Adrenal gland (tissue), 5 donors: ENCODE measurements at regions not wholly inside any gene's neighbourhood (a gene's known extent, or its start where the extent isn't known, plus 50 kb on each side); places are given as distances from the start of the nearest gene placed in this dataset.

Source experiments
- POLR2A ChIP-seq, 2 donors: fragments of 450-650 bp; IDR thresholded peaks; one replicate each; pipeline ENCODE4 v1.6.1; 2017; ENCODE audit warnings: antibody characterized with exemption in 2 of 2, mild to moderate bottlenecking in 2 of 2, moderate library complexity in 1 of 2
- TF ChIP-seq, protein P1 (sequence below), 6 experiments: fragments of 450-650 bp in 4 of 6; fragments of 200-600 bp in 2 of 6; sonication (generic) in 1 of 6; IDR thresholded peaks; 1 replicate in 5 of 6; 2 replicates in 1 of 6; pipeline versions ENCODE4 v1.5.1 to v1.8.0; 2016 to 2021; ENCODE audit warnings: antibody characterized with exemption in 6 of 6, mild to moderate bottlenecking in 2 of 6, moderate library complexity in 1 of 6
- donor health status: DM: no; HTN: no; CAD: no.

DNA sequence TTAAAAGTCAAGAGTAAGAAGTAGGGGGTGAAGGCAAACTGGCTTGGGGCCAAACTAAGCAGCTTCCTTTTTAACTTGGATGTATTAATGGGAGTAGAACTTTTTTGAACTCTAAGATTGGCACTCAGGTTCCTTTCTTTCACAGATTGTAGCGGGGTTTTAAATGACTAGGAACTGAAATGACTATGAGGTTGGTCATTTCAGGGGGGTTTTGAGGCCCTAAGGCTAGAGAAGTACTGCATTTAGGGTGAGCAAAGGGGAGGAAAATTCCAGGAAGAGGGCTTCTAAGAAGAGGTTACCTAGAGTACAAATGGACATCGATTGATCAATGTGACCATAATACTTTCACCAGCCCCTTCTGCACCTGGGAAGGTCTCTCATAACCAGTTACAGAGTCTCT lies 381.8 kb downstream of the MLLT3 start:
- no peak for TF ChIP-seq POLR2A (IDR thresholded peaks at IDR 0.05)
- TF ChIP-seq, protein P1, sequence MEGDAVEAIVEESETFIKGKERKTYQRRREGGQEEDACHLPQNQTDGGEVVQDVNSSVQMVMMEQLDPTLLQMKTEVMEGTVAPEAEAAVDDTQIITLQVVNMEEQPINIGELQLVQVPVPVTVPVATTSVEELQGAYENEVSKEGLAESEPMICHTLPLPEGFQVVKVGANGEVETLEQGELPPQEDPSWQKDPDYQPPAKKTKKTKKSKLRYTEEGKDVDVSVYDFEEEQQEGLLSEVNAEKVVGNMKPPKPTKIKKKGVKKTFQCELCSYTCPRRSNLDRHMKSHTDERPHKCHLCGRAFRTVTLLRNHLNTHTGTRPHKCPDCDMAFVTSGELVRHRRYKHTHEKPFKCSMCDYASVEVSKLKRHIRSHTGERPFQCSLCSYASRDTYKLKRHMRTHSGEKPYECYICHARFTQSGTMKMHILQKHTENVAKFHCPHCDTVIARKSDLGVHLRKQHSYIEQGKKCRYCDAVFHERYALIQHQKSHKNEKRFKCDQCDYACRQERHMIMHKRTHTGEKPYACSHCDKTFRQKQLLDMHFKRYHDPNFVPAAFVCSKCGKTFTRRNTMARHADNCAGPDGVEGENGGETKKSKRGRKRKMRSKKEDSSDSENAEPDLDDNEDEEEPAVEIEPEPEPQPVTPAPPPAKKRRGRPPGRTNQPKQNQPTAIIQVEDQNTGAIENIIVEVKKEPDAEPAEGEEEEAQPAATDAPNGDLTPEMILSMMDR (IDR thresholded peaks at IDR 0.05), result no peak
